ENCODE measurements at regions not wholly inside any gene's neighbourhood (a gene's known extent, or its start where the extent isn't known, plus 50 kb on each side); places are given as distances from the start of the nearest gene placed in this dataset.

GRCh38 chr9:99399474-99399873 is 177.4 kb downstream of the SEC61B start:
- no peaks in the 10 kb centered on the region for H3K36me3 Mint-ChIP-seq (ENCODE audit: low read depth)
- no peaks in the 10 kb centered on the region for H3K9me3 Mint-ChIP-seq (ENCODE audit: low read depth)
- DNase-seq (ENCODE audit: low spot score), result no peak
- no peaks in the 10 kb centered on the region for H3K4me1 Mint-ChIP-seq (ENCODE audit: low read depth)
- H3K4me3 Mint-ChIP-seq (ENCODE audit: unreplicated experiment), result no peak overlapping the region
- TF ChIP-seq, protein P1, sequence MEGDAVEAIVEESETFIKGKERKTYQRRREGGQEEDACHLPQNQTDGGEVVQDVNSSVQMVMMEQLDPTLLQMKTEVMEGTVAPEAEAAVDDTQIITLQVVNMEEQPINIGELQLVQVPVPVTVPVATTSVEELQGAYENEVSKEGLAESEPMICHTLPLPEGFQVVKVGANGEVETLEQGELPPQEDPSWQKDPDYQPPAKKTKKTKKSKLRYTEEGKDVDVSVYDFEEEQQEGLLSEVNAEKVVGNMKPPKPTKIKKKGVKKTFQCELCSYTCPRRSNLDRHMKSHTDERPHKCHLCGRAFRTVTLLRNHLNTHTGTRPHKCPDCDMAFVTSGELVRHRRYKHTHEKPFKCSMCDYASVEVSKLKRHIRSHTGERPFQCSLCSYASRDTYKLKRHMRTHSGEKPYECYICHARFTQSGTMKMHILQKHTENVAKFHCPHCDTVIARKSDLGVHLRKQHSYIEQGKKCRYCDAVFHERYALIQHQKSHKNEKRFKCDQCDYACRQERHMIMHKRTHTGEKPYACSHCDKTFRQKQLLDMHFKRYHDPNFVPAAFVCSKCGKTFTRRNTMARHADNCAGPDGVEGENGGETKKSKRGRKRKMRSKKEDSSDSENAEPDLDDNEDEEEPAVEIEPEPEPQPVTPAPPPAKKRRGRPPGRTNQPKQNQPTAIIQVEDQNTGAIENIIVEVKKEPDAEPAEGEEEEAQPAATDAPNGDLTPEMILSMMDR (IDR thresholded peaks at IDR 0.05), result no peak
- no peak overlapping the region for H3K27ac Mint-ChIP-seq (ENCODE audit: unreplicated experiment)
- no peaks in the 10 kb centered on the region for H3K27me3 Mint-ChIP-seq (ENCODE audit: low read depth)

- TF ChIP-seq, protein P1 (IDR thresholded peaks at IDR 0.05), result no peak
- H3K27me3 Mint-ChIP-seq (ENCODE audit: low read depth), result no peaks in the 10 kb centered on the region
- H3K36me3 Mint-ChIP-seq (ENCODE audit: low read depth), result no peaks in the 10 kb centered on the region
- DNase-seq (ENCODE audit: low spot score), result no peak
- no peaks in the 10 kb centered on the region for H3K4me1 Mint-ChIP-seq (ENCODE audit: low read depth)
- H3K4me3 Mint-ChIP-seq (ENCODE audit: unreplicated experiment), result no peak overlapping the region
- no peaks in the 10 kb centered on the region for H3K9me3 Mint-ChIP-seq (ENCODE audit: low read depth)
- no peak overlapping the region for H3K27ac Mint-ChIP-seq (ENCODE audit: unreplicated experiment)
These were observed 178.2 kb downstream of the SEC61B start for GRCh38 chr9:99400184-99400731.

GRCh38 chr9:99401680-99402504 is 179.8 kb downstream of the SEC61B start:
- no peaks in the 10 kb centered on the region for H3K36me3 Mint-ChIP-seq (ENCODE audit: low read depth)
- TF ChIP-seq, protein P1 (IDR thresholded peaks at IDR 0.05), result no peak
- no peak for DNase-seq (ENCODE audit: low spot score)
- H3K4me3 Mint-ChIP-seq (ENCODE audit: unreplicated experiment), result no peak overlapping the region
- H3K27ac Mint-ChIP-seq (ENCODE audit: unreplicated experiment), result no peak overlapping the region
- H3K4me1 Mint-ChIP-seq (ENCODE audit: low read depth), result no peaks in the 10 kb centered on the region
- no peaks in the 10 kb centered on the region for H3K9me3 Mint-ChIP-seq (ENCODE audit: low read depth)
- H3K27me3 Mint-ChIP-seq (ENCODE audit: low read depth), result no peaks in the 10 kb centered on the region

DNA sequence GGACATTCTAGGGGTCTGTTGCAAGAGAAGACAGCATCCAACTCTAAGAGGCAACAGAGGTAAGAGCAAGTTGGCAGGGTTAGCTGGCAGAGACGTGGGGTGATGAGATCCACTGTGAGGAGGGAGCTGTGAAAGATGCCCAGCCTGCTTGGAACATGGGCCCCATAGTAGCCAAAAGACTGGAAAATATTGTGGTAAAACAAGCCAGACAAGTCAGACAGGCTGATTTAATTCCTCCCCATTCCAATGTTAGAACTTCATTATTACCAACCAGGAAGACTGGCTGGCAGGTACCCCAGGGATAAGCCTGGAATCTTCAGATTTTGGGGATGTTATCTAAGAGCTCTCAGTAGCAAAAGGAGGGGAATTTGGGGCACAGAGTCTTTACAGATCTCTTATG is 181.3 kb downstream of the SEC61B start:
- H3K4me1 Mint-ChIP-seq (ENCODE audit: low read depth), result no peaks in the 10 kb centered on the region
- H3K36me3 Mint-ChIP-seq (ENCODE audit: low read depth), result no peaks in the 10 kb centered on the region
- no peak overlapping the region for H3K4me3 Mint-ChIP-seq (ENCODE audit: unreplicated experiment)
- H3K27ac Mint-ChIP-seq (ENCODE audit: unreplicated experiment), result no peak overlapping the region
- TF ChIP-seq, protein P1 (IDR thresholded peaks at IDR 0.05), result no peak
- no peak for DNase-seq (ENCODE audit: low spot score)
- H3K27me3 Mint-ChIP-seq (ENCODE audit: low read depth), result no peaks in the 10 kb centered on the region
- H3K9me3 Mint-ChIP-seq (ENCODE audit: low read depth), result no peaks in the 10 kb centered on the region

DNA sequence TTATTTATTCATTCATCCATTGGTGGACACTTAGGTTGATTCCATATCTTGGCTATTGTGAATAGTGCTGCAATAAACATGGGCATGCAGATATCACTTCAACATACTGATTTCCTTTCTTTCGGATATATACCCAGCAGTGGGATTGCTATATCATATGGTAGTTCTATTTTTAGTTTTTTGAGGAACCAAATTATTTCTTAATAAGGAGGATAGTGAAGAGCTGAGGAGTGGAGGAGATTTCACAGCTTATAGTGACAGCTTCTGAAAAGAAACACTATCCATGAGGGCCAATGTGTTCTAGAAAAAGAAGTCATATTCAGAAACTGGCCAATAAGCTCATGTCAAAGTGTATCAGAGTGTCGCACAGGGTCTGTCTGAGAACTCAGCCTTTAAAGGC is 183.3 kb downstream of the SEC61B start:
- no peak overlapping the region for H3K4me3 Mint-ChIP-seq (ENCODE audit: unreplicated experiment)
- H3K36me3 Mint-ChIP-seq (ENCODE audit: low read depth), result no peaks in the 10 kb centered on the region
- no peak overlapping the region for H3K27ac Mint-ChIP-seq (ENCODE audit: unreplicated experiment)
- no peaks in the 10 kb centered on the region for H3K4me1 Mint-ChIP-seq (ENCODE audit: low read depth)
- no peaks in the 10 kb centered on the region for H3K9me3 Mint-ChIP-seq (ENCODE audit: low read depth)
- no peaks in the 10 kb centered on the region for H3K27me3 Mint-ChIP-seq (ENCODE audit: low read depth)
- TF ChIP-seq, protein P1 (IDR thresholded peaks at IDR 0.05), result no peak
- DNase-seq (ENCODE audit: low spot score), result no peak

Data from chondrocyte (in vitro differentiated cells).